GM12874 (cell line): ENCODE measurements at regions not wholly inside any gene's neighbourhood (a gene's known extent, or its start where the extent isn't known, plus 50 kb on each side); places are given as distances from the start of the nearest gene placed in this dataset.

ENCODE experiments used
- TF ChIP-seq, protein P1 (sequence below): IDR thresholded peaks from 2 replicates; pipeline ENCODE4 v1.5.1; 2011; ENCODE audit warnings: low read depth, mild to moderate bottlenecking, control low read depth, low read length, moderate library complexity; ENCODE audit not compliant: insufficient read depth

DNA sequence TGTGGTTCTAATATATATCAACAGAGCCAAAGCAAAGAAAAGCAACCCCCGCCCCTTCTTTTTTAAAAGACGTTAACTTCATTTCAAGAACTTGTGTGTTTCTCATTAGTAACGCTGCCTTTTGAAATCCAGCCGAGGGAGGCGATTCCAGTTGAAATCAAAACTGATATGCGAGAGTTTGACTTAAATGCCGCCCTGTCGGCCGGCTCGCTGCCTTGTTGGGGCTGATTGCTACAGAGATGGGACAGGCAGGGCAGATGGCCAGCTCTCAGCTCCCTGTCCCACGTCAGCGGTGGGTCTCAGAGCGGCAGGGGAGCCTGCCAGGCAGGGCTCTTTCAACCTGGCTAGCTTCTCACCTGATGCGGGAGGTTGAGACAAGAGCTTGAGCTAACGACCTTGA lies 51.9 kb upstream of the ALX4 start:
- TF ChIP-seq, protein P1, sequence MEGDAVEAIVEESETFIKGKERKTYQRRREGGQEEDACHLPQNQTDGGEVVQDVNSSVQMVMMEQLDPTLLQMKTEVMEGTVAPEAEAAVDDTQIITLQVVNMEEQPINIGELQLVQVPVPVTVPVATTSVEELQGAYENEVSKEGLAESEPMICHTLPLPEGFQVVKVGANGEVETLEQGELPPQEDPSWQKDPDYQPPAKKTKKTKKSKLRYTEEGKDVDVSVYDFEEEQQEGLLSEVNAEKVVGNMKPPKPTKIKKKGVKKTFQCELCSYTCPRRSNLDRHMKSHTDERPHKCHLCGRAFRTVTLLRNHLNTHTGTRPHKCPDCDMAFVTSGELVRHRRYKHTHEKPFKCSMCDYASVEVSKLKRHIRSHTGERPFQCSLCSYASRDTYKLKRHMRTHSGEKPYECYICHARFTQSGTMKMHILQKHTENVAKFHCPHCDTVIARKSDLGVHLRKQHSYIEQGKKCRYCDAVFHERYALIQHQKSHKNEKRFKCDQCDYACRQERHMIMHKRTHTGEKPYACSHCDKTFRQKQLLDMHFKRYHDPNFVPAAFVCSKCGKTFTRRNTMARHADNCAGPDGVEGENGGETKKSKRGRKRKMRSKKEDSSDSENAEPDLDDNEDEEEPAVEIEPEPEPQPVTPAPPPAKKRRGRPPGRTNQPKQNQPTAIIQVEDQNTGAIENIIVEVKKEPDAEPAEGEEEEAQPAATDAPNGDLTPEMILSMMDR: no peak

DNA sequence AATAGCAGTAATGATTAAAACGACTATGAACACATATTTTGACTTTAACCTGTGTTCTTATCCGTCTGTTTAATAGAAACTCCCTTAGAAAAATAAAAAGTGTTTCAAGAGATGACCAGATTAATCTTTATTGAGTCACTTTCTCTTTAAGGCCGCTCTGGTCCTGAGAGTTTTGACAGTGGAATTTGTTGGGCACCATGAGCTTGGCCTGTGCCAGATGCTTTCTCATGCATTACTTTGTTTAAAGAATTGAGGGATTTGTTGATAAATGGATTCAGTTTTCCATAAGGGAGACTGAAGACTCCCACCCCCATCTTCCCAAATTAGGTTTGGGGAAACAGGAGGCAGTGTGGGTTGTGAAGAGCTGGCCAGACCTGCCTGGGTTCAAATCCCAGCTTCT lies 53.2 kb upstream of the ALX4 start:
- TF ChIP-seq, protein P1: no peak

DNA sequence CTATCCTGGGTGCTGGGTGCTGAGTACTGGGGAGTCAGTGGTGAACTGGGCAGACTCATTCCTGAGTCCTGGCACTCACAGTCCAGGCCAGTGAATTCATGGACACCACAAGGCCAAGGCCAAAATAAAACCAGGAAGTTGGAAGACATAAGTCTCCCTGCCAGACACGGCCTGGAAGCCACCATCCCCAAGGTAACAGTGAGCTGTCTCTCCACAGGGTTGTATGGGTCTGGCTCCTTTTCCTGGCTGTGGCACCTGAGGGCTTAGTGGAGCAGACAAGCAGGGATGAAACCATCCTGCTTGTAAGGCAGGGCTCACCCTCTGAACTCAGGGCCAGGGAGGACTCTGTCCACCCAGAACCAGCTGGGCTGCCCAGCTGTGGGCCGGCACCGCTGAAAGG lies 54.7 kb upstream of the ALX4 start:
- TF ChIP-seq, protein P1: no peak

DNA sequence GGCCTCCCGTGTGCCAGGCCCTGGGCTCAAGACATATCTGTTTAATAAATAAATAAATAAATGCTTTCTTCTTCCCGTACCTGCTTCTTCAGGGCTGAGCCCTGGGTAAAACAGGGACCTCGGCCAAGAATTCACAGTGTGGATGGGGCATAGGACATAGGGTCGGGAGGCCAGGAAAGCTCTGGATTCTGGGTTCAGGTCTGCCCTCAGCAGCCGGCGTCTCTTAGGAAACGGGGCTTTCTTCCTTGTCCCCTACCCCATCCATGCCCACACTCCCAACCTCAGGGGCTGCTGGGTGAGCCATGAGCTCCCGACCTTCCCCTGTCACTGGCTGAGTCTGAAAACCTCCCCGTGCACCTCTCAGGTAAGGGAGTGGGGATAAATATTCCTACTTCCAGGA lies 55.7 kb upstream of the ALX4 start:
- TF ChIP-seq, protein P1: no peak

DNA sequence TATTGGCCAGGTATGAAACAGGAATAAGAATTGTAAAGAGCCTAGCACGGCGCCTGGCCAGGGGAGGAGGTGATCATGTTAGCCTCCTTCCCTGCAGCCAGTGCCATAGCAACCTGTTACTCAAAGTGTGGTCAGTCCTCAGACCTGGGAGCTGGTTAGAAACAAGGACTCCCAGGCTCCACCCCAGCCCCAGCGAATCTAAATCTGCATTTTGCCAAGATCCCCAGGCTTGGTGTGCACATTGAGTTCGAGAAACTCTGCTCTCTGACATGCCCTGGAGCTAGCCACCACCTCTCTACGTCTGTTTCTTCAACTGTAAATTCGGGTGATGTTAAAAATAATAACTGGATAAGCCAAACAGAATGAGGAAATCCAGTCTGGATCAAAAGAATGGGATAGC lies 56.1 kb upstream of the ALX4 start:
- TF ChIP-seq, protein P1: no peak

DNA sequence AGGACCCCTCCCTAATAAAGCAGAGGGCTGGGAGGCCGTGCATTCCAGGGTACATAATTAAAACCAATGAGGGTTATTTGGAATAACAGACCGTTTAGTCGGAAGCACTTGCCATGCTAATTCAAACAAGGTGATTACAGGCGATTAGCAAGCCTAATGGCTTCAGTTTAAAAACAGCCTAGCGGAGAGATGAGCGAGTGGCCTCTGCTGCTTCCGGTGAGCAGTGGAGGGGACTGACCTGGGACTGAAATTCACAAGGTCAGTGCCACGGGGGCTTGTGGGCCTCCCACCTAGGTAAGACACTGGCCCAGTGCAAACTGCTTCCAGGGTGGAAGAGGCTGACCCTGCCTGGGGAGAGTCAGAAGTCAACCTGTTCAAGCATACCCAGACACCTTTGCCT lies 56.8 kb upstream of the ALX4 start:
- TF ChIP-seq, protein P1: no peak

DNA sequence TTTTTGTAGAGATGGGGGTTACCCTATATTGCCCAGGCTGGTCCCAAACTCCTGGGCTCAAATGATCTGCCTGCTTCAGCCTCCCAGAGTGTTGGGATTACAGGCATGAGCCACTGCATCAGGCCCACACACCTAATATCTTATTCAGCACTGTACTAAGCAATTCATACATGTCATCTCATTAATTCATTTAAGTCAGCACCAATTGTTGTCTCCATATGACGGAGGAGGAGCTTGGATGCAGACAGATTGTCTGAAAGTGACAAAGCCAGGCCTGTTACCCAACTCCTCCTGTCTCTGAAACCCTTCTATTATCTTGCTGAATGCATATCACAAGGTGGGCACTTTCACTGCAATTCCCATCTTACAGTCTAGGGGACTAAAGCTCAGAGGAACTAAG lies 57.5 kb upstream of the ALX4 start:
- TF ChIP-seq, protein P1: no peak

DNA sequence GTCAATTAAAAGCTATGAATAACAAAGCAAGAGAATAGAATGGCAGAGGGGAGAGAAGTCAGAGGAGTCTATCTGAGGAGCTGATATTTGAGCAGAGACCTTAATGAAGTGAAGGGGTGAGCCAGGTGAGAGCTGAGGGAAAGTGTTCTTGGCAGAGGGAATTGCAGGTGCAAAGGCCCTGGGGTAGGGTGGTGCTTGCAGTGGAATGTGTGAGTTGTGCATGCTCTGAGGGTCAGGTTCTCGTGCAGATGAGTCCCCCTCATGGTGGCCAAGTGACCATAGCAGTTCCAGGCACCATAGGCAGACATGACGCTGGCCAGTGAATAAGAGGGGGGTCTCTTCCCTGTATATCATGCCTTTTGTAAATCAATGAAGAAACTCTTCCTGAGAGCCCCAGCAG lies 58.9 kb upstream of the ALX4 start:
- TF ChIP-seq, protein P1: no peak
